Stomach (tissue), 8 donors: ENCODE measurements at regions not wholly inside any gene's neighbourhood (a gene's known extent, or its start where the extent isn't known, plus 50 kb on each side); places are given as distances from the start of the nearest gene placed in this dataset.

Experiments used
- DNase-seq, 2 donors: peaks; one replicate each; pipeline versions ENCODE4 v3.0.0 to v3.0.0-alpha.2; 2013 to 2019
- H3K27ac ChIP-seq, 5 donors: fragments of 200-600 bp in 4 of 5; sonication (generic) in 4 of 5; one replicate each; pipeline ENCODE4 v1.5.1; 2013 to 2019; ENCODE audit warnings: mild to moderate bottlenecking in 1 of 5, moderate library complexity in 1 of 5
- H3K27me3 ChIP-seq, 3 donors: fragments of 200-600 bp; sonication (generic); one replicate each; pipeline ENCODE4 v1.5.1; 2017 to 2019; ENCODE audit warnings: mixed run types in 1 of 3
- H3K36me3 ChIP-seq, 4 donors: fragments of 200-600 bp; sonication (generic); 1 replicate in 3 of 4; 2 replicates in 1 of 4; pipeline ENCODE4 v1.5.1; 2016 to 2019
- H3K4me1 ChIP-seq, 4 donors: fragments of 200-600 bp; sonication (generic); one replicate each; pipeline ENCODE4 v1.5.1; 2016 to 2019
- H3K4me3 ChIP-seq, 4 donors: fragments of 200-600 bp; sonication (generic) in 3 of 4; one replicate each; pipeline ENCODE4 v1.5.1; 2016 to 2019; ENCODE audit warnings: mild to moderate bottlenecking in 1 of 4
- H3K9me3 ChIP-seq, 4 donors: fragments of 200-600 bp; sonication (generic); one replicate each; pipeline ENCODE4 v1.5.1; 2016 to 2019
- CTCF ChIP-seq, 7 experiments: fragments of 450-650 bp in 4 of 7; fragments of 200-600 bp in 3 of 7; sonication (generic) in 3 of 7; IDR thresholded peaks; one replicate each; pipeline ENCODE4 v1.5.1; 2016 to 2019; ENCODE audit warnings: antibody characterized with exemption in 7 of 7, control low read depth in 2 of 7, mild to moderate bottlenecking in 1 of 7
- EP300 ChIP-seq: sonication (generic); formaldehyde crosslinking; IDR thresholded peaks from one replicate; pipeline ENCODE4 v1.6.1; 2017; ENCODE audit warnings: antibody characterized with exemption
- POLR2A ChIP-seq, 4 donors: fragments of 450-650 bp; IDR thresholded peaks; one replicate each; pipeline ENCODE4 v1.6.1; 2016; ENCODE audit warnings: antibody characterized with exemption in 4 of 4, control low read depth in 2 of 4, mild to moderate bottlenecking in 1 of 4, moderate library complexity in 1 of 4
- POLR2AphosphoS5 ChIP-seq, 3 donors: sonication (generic); formaldehyde crosslinking; IDR thresholded peaks; one replicate each; pipeline ENCODE4 v1.6.1; 2016; ENCODE audit warnings: antibody characterized with exemption in 3 of 3
- WGBS, 5 donors: extraction: QIAGEN DNeasy Blood & Tissue Kit in 3 of 5; methylation state at CpG; one replicate each; pipeline versions ENCODE4 v1.1.5 to v1.1.7; 2013 to 2018; 5-methylcytosine and 5-hydroxymethylcytosine counted together
- intact Hi-C: fragments of 100-400 bp; cut with DNase I; formaldehyde crosslinking; loops from one replicate; pipeline ENCODE4 v1.15.1; 2023; ENCODE audit warnings: low total_unique reads
- donor health status: healthy with polysubstance abuse.
- donor health status: Bipolar disorder and iron deficiency.
- donor health status: healthy.

GRCh38 chr18:10116574-10116973 lies 202.8 kb downstream of the VAPA start:
- Histone ChIP-seq H3K4me1 (peaks cover 0 to 14% (median 8%) of the 10 kb centered on the region in 4 donors), H3K36me3 (no peaks in the 10 kb centered on the region), H3K9me3 (peaks cover 0 to 5% (median 2%) of the 10 kb centered on the region in 4 donors), H3K27ac (no peak overlapping the region), H3K4me3 (no peak overlapping the region), H3K27me3 (no peaks in the 10 kb centered on the region)
- no peak for TF ChIP-seq CTCF (IDR thresholded peaks at IDR 0.05)
- no peak for TF ChIP-seq POLR2AphosphoS5 (IDR thresholded peaks at IDR 0.05)
- no peak for TF ChIP-seq EP300
- no peak for TF ChIP-seq POLR2A (IDR thresholded peaks at IDR 0.05)
- intact Hi-C loops: no loop called here
- WGBS, 5 donors: 93 to 98% (median 96%) methylated on average over 3 of the region's 3 CpGs
- no peak for DNase-seq

DNA sequence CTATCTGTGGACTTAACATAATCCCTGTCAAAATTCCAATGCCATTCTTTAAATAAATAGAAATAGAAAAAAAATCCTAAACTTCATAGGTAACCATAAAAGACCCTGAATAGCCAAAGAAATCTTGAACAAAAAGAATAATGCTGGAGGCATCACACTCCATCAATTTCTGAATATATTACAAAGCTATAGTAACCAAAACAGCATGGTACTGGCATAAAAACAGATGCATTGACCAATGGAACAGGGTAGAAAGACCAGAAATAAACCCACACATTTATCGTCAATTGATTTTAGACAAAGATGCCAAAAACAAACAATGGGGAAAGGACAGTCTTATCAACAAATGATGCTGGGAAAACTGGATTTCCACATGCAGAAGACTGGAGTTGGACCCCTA lies 205.7 kb downstream of the VAPA start:
- no peak overlapping the region for H3K4me3 ChIP-seq
- no peaks in the 10 kb centered on the region for H3K36me3 ChIP-seq
- DNase-seq: no peak
- intact Hi-C loops: no loop called here
- peaks cover 0 to 5% (median 2%) of the 10 kb centered on the region in 4 donors for H3K9me3 ChIP-seq
- TF ChIP-seq CTCF (IDR thresholded peaks at IDR 0.05): no peak
- TF ChIP-seq EP300: no peak
- no peak for TF ChIP-seq POLR2AphosphoS5 (IDR thresholded peaks at IDR 0.05)
- TF ChIP-seq POLR2A (IDR thresholded peaks at IDR 0.05): no peak
- H3K27ac ChIP-seq: no peak overlapping the region
- 90 to 100% (median 97%) methylated on average over 1 of the region's 1 CpG for WGBS, 5 donors
- no peaks in the 10 kb centered on the region for H3K27me3 ChIP-seq
- H3K4me1 ChIP-seq: peaks cover 9 to 15% (median 12%) of the 10 kb centered on the region in 4 donors

DNA sequence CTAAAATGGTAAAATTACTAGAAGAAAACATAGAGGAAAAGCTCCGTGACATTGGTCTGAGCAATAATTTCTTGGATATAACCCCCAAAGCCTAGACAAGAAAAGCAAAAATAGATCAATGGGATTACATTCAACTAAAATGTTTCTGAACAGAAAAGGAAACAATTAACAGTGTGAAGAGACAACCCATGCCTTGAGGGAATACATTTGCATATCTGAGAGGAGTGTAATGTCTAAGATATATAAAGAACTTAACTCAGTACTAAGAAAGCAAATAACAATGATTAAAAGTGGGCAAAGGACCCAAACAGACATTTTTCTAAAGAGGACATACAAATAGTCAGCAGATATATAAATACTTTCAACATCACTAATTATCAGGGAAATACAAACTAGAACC lies 206.2 kb downstream of the VAPA start:
- intact Hi-C loops: no loop called here
- Histone ChIP-seq H3K27me3 (no peaks in the 10 kb centered on the region), H3K27ac (no peak overlapping the region), H3K36me3 (no peaks in the 10 kb centered on the region), H3K4me3 (no peak overlapping the region), H3K4me1 (peaks cover 9 to 15% (median 12%) of the 10 kb centered on the region in 4 donors), H3K9me3 (peaks cover 0 to 5% (median 2%) of the 10 kb centered on the region in 4 donors)
- DNase-seq: no peak
- TF ChIP-seq POLR2A (IDR thresholded peaks at IDR 0.05) (no peak), EP300 (no peak), POLR2AphosphoS5 (IDR thresholded peaks at IDR 0.05) (no peak), CTCF (IDR thresholded peaks at IDR 0.05) (no peak)
- 96 to 100% (median 98%) methylated on average over 1 of the region's 1 CpG for WGBS, 5 donors

- peaks cover 0 to 5% (median 2%) of the 10 kb centered on the region in 4 donors for H3K9me3 ChIP-seq
- H3K4me3 ChIP-seq: no peak overlapping the region
- intact Hi-C loops: no loop called here
- H3K36me3 ChIP-seq: no peaks in the 10 kb centered on the region
- no peak for DNase-seq
- WGBS, 5 donors: 49 to 88% (median 79%) methylated on average over 3 of the region's 3 CpGs
- H3K4me1 ChIP-seq: peaks cover 9 to 15% (median 12%) of the 10 kb centered on the region in 4 donors
- no peaks in the 10 kb centered on the region for H3K27me3 ChIP-seq
- no peak for TF ChIP-seq CTCF (IDR thresholded peaks at IDR 0.05)
- TF ChIP-seq EP300: no peak
- no peak for TF ChIP-seq POLR2AphosphoS5 (IDR thresholded peaks at IDR 0.05)
- TF ChIP-seq POLR2A (IDR thresholded peaks at IDR 0.05): no peak
- no peak overlapping the region for H3K27ac ChIP-seq
These were observed 206.8 kb downstream of the VAPA start for GRCh38 chr18:10120622-10121021.
